HCT116 (cell line): ENCODE measurements at regions not wholly inside any gene's neighbourhood (a gene's known extent, or its start where the extent isn't known, plus 50 kb on each side); places are given as distances from the start of the nearest gene placed in this dataset.

Experiments used
- ATAC-seq: fragments of 200-7000 bp; cut with Tn5 transposase; 2 replicates; pipeline ENCODE4 v1.9.1; 2020; ENCODE audit warnings: mild to moderate bottlenecking, moderate library complexity
- BruUV-seq: library from RNA; stranded (reverse); fragments of 400-500 nt; replicated peaks from 2 replicates; lab custom pipeline; 2021; lab: Mats Ljungman, UMichigan
- CTCF ChIA-PET: fragments of 300-600 bp; sonication (Branson Sonifier 250); formaldehyde crosslinking; loops from one replicate; lab custom pipeline; 2021; ENCODE audit warnings: antibody characterized with exemption; lab: Charles Lee
- POLR2A ChIA-PET: fragments of 300-600, 350-600 bp; sonication (Branson Sonifier 250); formaldehyde crosslinking; loops from one replicate; lab custom pipeline; 2021; ENCODE audit warnings: antibody characterized with exemption; lab: Charles Lee
- RAD21 ChIA-PET, 2 experiments: fragments of 300-600 bp; sonication (Branson Sonifier 250); formaldehyde crosslinking; loops; one replicate each; lab custom pipeline; 2023; ENCODE audit warnings: low total read pairs in 2 of 2; ENCODE audit not compliant: uncharacterized antibody in 2 of 2, unreplicated experiment in 2 of 2, low non-redundant PET in 1 of 2; lab: Charles Lee
- DNase-seq: peaks from one replicate; pipeline ENCODE4 v3.0.0-alpha.2; 2010; ENCODE audit warnings: low read depth, low spot score
- H2AFZ ChIP-seq: fragments of 200-600 bp; shearing (Covaris generic), sonication (generic); 2 replicates; pipeline ENCODE4 v1.6.1; 2017; ENCODE audit warnings: low read depth, mixed run types, mixed read lengths, antibody characterized with exemption, low read length; ENCODE audit not compliant: poor library complexity, severe bottlenecking
- H3K27ac ChIP-seq: 2 replicates; pipeline ENCODE4 v1.5.1; 2012; ENCODE audit warnings: low read depth, low read length
- H3K27me3 ChIP-seq: fragments of 200-600 bp; sonication (generic); 2 replicates; pipeline ENCODE4 v1.6.1; 2016; ENCODE audit warnings: mixed run types, low read length, mixed read lengths; ENCODE audit not compliant: insufficient read depth
- H3K36me3 ChIP-seq, 2 experiments: fragments of 200-500 bp in 1 of 2; fragments of 200-600 bp in 1 of 2; sonication (Bioruptor generic) in 1 of 2; sonication (generic) in 1 of 2; 2 replicates each; pipeline versions ENCODE4 v1.5.1 to v1.6.1; 2014 to 2016; ENCODE audit warnings: low read length in 2 of 2, inconsistent platforms in 1 of 2, mixed read lengths in 1 of 2, mixed run types in 1 of 2; ENCODE audit not compliant: insufficient read depth in 2 of 2, control insufficient read depth in 1 of 2
- H3K4me1 ChIP-seq, 2 experiments: fragments of 200-600 bp in 1 of 2; sonication (generic) in 1 of 2; 2 replicates each; pipeline versions ENCODE4 v1.5.1 to v1.6.1; 2012 to 2017; ENCODE audit warnings: low read length in 2 of 2, inconsistent platforms in 1 of 2, mild to moderate bottlenecking in 1 of 2, mixed read lengths in 1 of 2, mixed run types in 1 of 2, moderate library complexity in 1 of 2; ENCODE audit not compliant: insufficient read depth in 2 of 2, control insufficient read depth in 1 of 2
- H3K4me2 ChIP-seq: fragments of 200-600 bp; sonication (generic); 2 replicates; pipeline ENCODE4 v1.6.1; 2017; ENCODE audit warnings: mixed run types, low read length, mixed read lengths
- H3K4me3 ChIP-seq, 2 experiments: fragments of 200-600 bp in 1 of 2; sonication (generic) in 1 of 2; replicated peaks in 1 of 2; 2 replicates each; pipeline ENCODE4 v1.5.1; 2011 to 2016; ENCODE audit warnings: low read length in 2 of 2, control low read depth in 1 of 2, low read depth in 1 of 2, mild to moderate bottlenecking in 1 of 2, mixed read lengths in 1 of 2, mixed run types in 1 of 2
- H3K79me2 ChIP-seq: fragments of 200-600 bp; sonication (generic); 2 replicates; pipeline ENCODE4 v1.6.1; 2017; ENCODE audit warnings: mild to moderate bottlenecking, mixed run types, low read length, moderate library complexity, mixed read lengths; ENCODE audit not compliant: insufficient read depth
- H3K9ac ChIP-seq: fragments of 200-600 bp; sonication (generic); 2 replicates; pipeline ENCODE4 v1.6.1; 2016; ENCODE audit warnings: low read length, mixed read lengths
- H3K9me2 ChIP-seq: fragments of 200-600 bp; sonication (generic), shearing (Covaris generic); 2 replicates; pipeline ENCODE4 v1.6.1; 2017; ENCODE audit warnings: mixed run types, mild to moderate bottlenecking, moderate library complexity; ENCODE audit not compliant: insufficient read depth
- H3K9me3 ChIP-seq, 2 experiments: fragments of 200-500 bp in 1 of 2; fragments of 200-600 bp in 1 of 2; sonication (Bioruptor generic) in 1 of 2; sonication (generic) in 1 of 2; 2 replicates each; pipeline ENCODE4 v1.6.1; 2014 to 2017; ENCODE audit warnings: low read length in 2 of 2, mixed read lengths in 2 of 2, inconsistent platforms in 1 of 2, low read depth in 1 of 2, mild to moderate bottlenecking in 1 of 2, mixed run types in 1 of 2, moderate library complexity in 1 of 2; ENCODE audit not compliant: control insufficient read depth in 1 of 2, insufficient read depth in 1 of 2
- H4K20me1 ChIP-seq: fragments of 200-600 bp; sonication (generic), shearing (Covaris generic); 2 replicates; pipeline ENCODE4 v1.6.1; 2017; ENCODE audit warnings: mixed run types, mild to moderate bottlenecking, moderate library complexity; ENCODE audit not compliant: insufficient read depth
- CBX3 ChIP-seq: IDR thresholded peaks from 2 replicates; pipeline ENCODE4 v1.6.1; 2012; ENCODE audit warnings: low read depth
- CEBPB ChIP-seq: IDR thresholded peaks from 2 replicates; pipeline ENCODE4 v1.6.1; 2012; ENCODE audit warnings: low read depth
- EGR1 ChIP-seq: IDR thresholded peaks from 2 replicates; pipeline ENCODE4 v1.6.1; 2012; ENCODE audit warnings: low read depth
- ELF1 ChIP-seq: IDR thresholded peaks from 2 replicates; pipeline ENCODE4 v1.6.1; 2012; ENCODE audit warnings: low read depth, borderline replicate concordance
- EZH2phosphoT487 ChIP-seq: fragments of 200-600 bp; IDR thresholded peaks from 2 replicates; pipeline ENCODE4 v1.6.1; 2018; ENCODE audit warnings: antibody characterized with exemption, borderline replicate concordance
- FOSL1 ChIP-seq: IDR thresholded peaks from 2 replicates; pipeline ENCODE4 v1.6.1; 2012; ENCODE audit warnings: low read depth
- JUND ChIP-seq: IDR thresholded peaks from 2 replicates; pipeline ENCODE4 v1.6.1; 2012
- RAD21 ChIP-seq: IDR thresholded peaks from 2 replicates; pipeline ENCODE4 v1.6.1; 2012; ENCODE audit warnings: low read depth, mild to moderate bottlenecking
- SIN3A ChIP-seq: IDR thresholded peaks from 2 replicates; pipeline ENCODE4 v1.6.1; 2012; ENCODE audit warnings: low read depth
- SP1 ChIP-seq: IDR thresholded peaks from 2 replicates; pipeline ENCODE4 v1.6.1; 2012; ENCODE audit warnings: low read depth
- SRF ChIP-seq: IDR thresholded peaks from 2 replicates; pipeline ENCODE4 v1.6.1; 2012; ENCODE audit warnings: low read depth
- TCF7L2 ChIP-seq: IDR thresholded peaks from 2 replicates; pipeline ENCODE4 v1.7.0; 2011; ENCODE audit warnings: borderline replicate concordance, inconsistent platforms; ENCODE audit not compliant: insufficient read depth, insufficient read length; ENCODE audit errors: extremely low read depth
- YY1 ChIP-seq: IDR thresholded peaks from 2 replicates; pipeline ENCODE4 v1.6.1; 2011; ENCODE audit warnings: low read length, low read depth, moderate library complexity, mild to moderate bottlenecking; ENCODE audit not compliant: insufficient replicate concordance; ENCODE audit errors: extremely low read depth
- ZFX ChIP-seq: fragments of 450-650 bp; IDR thresholded peaks from 2 replicates; pipeline ENCODE4 v1.6.1; 2017
- ZNF274 ChIP-seq: fragments of 200-500 bp; sonication (Bioruptor generic); IDR thresholded peaks from 2 replicates; pipeline ENCODE4 v1.6.1; 2014; ENCODE audit warnings: mild to moderate bottlenecking, low read depth, low read length, inconsistent platforms
- intact Hi-C: fragments of 100-400 bp; cut with micrococcal nuclease; formaldehyde crosslinking; loops from 2 replicates; pipeline ENCODE4 v1.10.0; 2022
- TF ChIP-seq, protein P1 (sequence below): IDR thresholded peaks from 2 replicates; pipeline ENCODE4 v1.6.1; 2012; ENCODE audit warnings: low read depth
- TF ChIP-seq, protein P2 (sequence below), 3 experiments: fragments of 200-600 bp in 1 of 3; sonication (generic) in 1 of 3; IDR thresholded peaks in 2 of 3; conservative IDR thresholded peaks in 1 of 3; 2 replicates each; pipeline ENCODE4 v1.5.1; 2012 to 2017; ENCODE audit warnings: low read depth in 2 of 3, low read length in 2 of 3, antibody characterized with exemption in 1 of 3, borderline replicate concordance in 1 of 3, control low read depth in 1 of 3, mild to moderate bottlenecking in 1 of 3, mixed read lengths in 1 of 3, mixed run types in 1 of 3, moderate library complexity in 1 of 3; ENCODE audit not compliant: insufficient read depth in 1 of 3

DNA sequence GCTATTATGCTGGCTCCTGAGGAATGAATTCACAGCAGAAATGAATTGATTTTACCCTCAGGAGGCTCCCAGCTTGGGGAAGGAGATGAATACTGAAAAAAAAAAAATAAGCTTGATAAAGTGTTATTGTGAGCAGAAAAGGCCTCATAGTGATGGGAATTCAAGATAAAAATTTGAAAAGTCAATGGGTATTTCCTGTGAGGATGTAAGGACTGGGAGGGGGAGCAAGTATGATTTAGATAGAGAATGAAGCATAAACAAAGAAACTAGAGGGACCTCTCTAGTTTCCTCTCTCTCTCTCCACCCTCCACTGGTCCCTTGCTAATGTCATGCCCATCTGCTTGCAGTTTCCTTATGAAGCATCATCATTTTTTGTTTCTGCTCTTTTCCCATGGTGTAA, 439.0 kb upstream of the PLXNA2 start:
- POLR2A ChIA-PET = no interaction called here
- H3K36me3 ChIP-seq = no peaks in the 10 kb centered on the region

More for the DNA sequence above, 439.0 kb upstream of the PLXNA2 start:
- Histone ChIP-seq H3K4me1 (no peaks in the 10 kb centered on the region), H4K20me1 (no peaks in the 10 kb centered on the region)
- TF ChIP-seq ZFX (no peak), JUND (no peak), EGR1 (no peak), CEBPB (no peak), SIN3A (no peak), EZH2phosphoT487 (no peak), SP1 (no peak), CBX3 (no peak), TCF7L2 (no peak), ELF1 (no peak), FOSL1 (no peak), RAD21 (no peak), YY1 (no peak), ZNF274 (no peak), SRF (no peak)
- TF ChIP-seq, protein P1, sequence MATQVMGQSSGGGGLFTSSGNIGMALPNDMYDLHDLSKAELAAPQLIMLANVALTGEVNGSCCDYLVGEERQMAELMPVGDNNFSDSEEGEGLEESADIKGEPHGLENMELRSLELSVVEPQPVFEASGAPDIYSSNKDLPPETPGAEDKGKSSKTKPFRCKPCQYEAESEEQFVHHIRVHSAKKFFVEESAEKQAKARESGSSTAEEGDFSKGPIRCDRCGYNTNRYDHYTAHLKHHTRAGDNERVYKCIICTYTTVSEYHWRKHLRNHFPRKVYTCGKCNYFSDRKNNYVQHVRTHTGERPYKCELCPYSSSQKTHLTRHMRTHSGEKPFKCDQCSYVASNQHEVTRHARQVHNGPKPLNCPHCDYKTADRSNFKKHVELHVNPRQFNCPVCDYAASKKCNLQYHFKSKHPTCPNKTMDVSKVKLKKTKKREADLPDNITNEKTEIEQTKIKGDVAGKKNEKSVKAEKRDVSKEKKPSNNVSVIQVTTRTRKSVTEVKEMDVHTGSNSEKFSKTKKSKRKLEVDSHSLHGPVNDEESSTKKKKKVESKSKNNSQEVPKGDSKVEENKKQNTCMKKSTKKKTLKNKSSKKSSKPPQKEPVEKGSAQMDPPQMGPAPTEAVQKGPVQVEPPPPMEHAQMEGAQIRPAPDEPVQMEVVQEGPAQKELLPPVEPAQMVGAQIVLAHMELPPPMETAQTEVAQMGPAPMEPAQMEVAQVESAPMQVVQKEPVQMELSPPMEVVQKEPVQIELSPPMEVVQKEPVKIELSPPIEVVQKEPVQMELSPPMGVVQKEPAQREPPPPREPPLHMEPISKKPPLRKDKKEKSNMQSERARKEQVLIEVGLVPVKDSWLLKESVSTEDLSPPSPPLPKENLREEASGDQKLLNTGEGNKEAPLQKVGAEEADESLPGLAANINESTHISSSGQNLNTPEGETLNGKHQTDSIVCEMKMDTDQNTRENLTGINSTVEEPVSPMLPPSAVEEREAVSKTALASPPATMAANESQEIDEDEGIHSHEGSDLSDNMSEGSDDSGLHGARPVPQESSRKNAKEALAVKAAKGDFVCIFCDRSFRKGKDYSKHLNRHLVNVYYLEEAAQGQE = no peak
- TF ChIP-seq, protein P2, sequence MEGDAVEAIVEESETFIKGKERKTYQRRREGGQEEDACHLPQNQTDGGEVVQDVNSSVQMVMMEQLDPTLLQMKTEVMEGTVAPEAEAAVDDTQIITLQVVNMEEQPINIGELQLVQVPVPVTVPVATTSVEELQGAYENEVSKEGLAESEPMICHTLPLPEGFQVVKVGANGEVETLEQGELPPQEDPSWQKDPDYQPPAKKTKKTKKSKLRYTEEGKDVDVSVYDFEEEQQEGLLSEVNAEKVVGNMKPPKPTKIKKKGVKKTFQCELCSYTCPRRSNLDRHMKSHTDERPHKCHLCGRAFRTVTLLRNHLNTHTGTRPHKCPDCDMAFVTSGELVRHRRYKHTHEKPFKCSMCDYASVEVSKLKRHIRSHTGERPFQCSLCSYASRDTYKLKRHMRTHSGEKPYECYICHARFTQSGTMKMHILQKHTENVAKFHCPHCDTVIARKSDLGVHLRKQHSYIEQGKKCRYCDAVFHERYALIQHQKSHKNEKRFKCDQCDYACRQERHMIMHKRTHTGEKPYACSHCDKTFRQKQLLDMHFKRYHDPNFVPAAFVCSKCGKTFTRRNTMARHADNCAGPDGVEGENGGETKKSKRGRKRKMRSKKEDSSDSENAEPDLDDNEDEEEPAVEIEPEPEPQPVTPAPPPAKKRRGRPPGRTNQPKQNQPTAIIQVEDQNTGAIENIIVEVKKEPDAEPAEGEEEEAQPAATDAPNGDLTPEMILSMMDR (IDR thresholded peaks at IDR 0.05 in 2 of 3, conservative IDR thresholded peaks at IDR 0.05 in 1 of 3; ENCODE audit: borderline replicate concordance in 1 of 3, insufficient read depth in 1 of 3, low read depth in 2 of 3, low read length in 2 of 3) = no peak
- TF ChIP-seq, all 23 proteins: peak for 0
- Histone ChIP-seq H3K27me3 (no peaks in the 10 kb centered on the region), H3K79me2 (no peaks in the 10 kb centered on the region), H3K4me3 (no peak overlapping the region), H2AFZ (no peak overlapping the region), H3K9me3 (no peaks in the 10 kb centered on the region), H3K9ac (no peak overlapping the region), H3K4me2 (no peak overlapping the region), H3K27ac (no peak overlapping the region), H3K9me2 (no peaks in the 10 kb centered on the region)
- no peak for DNase-seq
- RAD21 ChIA-PET = no interaction called here
- BruUV-seq = no TSS peak
- CTCF ChIA-PET = no interaction called here
- intact Hi-C loops = no loop called here
- ATAC-seq = no peak
